Vagina (tissue), 2 donors: ENCODE measurements at regions not wholly inside any gene's neighbourhood (a gene's known extent, or its start where the extent isn't known, plus 50 kb on each side); places are given as distances from the start of the nearest gene placed in this dataset.
"Not testable (repeated sequence)": the region's sequence is repeated elsewhere in the genome, so short reads cannot be mapped to it uniquely, and the experiment has no call there.

Experiments used
- DNase-seq, 2 donors: peaks; one replicate each; pipeline ENCODE4 v3.0.0-alpha.2; 2017; ENCODE audit errors: extremely low spot score in 2 of 2
- H3K27ac ChIP-seq: fragments of 200-600 bp; sonication (generic); one replicate; pipeline ENCODE4 v1.5.1; 2019
- H3K27me3 ChIP-seq: fragments of 200-600 bp; sonication (generic); one replicate; pipeline ENCODE4 v1.5.1; 2019
- H3K36me3 ChIP-seq, 2 donors: fragments of 200-600 bp; sonication (generic); one replicate each; pipeline ENCODE4 v1.5.1; 2017 to 2019
- H3K4me1 ChIP-seq: fragments of 200-600 bp; sonication (generic); one replicate; pipeline ENCODE4 v1.5.1; 2019
- H3K4me3 ChIP-seq, 2 donors: fragments of 200-600 bp; sonication (generic); 1 replicate in 1 of 2; 2 replicates in 1 of 2; pipeline ENCODE4 v1.5.1; 2016 to 2019
- H3K9me3 ChIP-seq: fragments of 200-600 bp; sonication (generic); one replicate; pipeline ENCODE4 v1.5.1; 2019
- POLR2A ChIP-seq, 2 donors: fragments of 450-650 bp; IDR thresholded peaks; one replicate each; pipeline ENCODE4 v1.6.1; 2017; ENCODE audit warnings: antibody characterized with exemption in 2 of 2, mild to moderate bottlenecking in 2 of 2, moderate library complexity in 2 of 2
- POLR2AphosphoS5 ChIP-seq, 2 donors: sonication (generic); formaldehyde crosslinking; IDR thresholded peaks; one replicate each; pipeline ENCODE4 v1.9.0; 2017; ENCODE audit warnings: antibody characterized with exemption in 2 of 2, mild to moderate bottlenecking in 2 of 2, low read depth in 1 of 2; ENCODE audit not compliant: insufficient read depth in 1 of 2
- intact Hi-C: fragments of 100-400 bp; cut with DNase I; formaldehyde crosslinking; loops from one replicate; pipeline ENCODE4 v1.15.1; 2023
- TF ChIP-seq, protein P1 (sequence below), 3 experiments: fragments of 450-650 bp in 2 of 3; fragments of 200-600 bp in 1 of 3; sonication (generic) in 1 of 3; IDR thresholded peaks; one replicate each; pipeline ENCODE4 v1.5.1; 2017 to 2019; ENCODE audit warnings: antibody characterized with exemption in 3 of 3, mild to moderate bottlenecking in 2 of 3, moderate library complexity in 2 of 3

DNA sequence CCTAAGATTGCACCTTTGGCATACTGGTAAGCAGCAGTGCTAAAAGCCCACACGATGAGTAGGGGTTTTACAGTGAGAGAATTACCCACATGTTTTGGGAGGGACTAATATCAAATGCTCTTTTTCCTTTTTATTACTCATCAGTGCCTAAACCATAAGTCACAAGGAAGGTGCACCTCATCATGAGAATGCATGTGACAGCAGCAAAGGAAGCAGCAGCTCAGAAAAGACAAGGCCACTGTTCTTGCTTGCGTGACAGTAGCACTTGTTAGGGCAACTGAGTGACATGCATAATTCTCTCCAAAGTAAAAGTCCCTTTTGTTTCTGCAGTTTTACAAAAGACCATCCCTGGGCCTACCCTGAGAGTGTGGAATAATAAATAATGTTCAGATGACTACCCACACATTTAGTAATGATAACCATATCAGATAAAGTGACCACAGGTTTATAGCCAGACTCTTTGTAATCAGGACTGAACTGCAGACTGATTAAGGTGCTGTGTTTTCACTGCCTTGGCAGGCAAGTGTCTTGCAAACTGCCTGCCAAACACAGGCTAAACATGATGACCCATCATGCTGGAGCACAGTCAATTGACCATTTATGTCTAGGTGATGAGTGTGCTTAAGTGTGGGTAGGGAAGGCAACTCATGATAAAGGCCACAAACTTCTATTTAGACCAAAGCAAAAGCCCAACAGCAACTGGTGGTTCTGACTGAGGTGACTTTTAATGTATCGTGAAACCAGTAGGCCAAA lies 1751.4 kb downstream of the TP53TG3F start:
- Histone ChIP-seq H3K36me3 (no peaks in the 10 kb centered on the region), H3K27me3 (no peaks in the 10 kb centered on the region), H3K4me1 (no peaks in the 10 kb centered on the region), H3K9me3 (no peaks in the 10 kb centered on the region), H3K4me3 (no peak overlapping the region), H3K27ac (no peak overlapping the region)
- peak in 1 of 2 donors; percentile 14 for TF ChIP-seq POLR2AphosphoS5 (IDR thresholded peaks at IDR 0.05; ENCODE audit: insufficient read depth in 1 of 2, low read depth in 1 of 2)
- TF ChIP-seq, protein P1, sequence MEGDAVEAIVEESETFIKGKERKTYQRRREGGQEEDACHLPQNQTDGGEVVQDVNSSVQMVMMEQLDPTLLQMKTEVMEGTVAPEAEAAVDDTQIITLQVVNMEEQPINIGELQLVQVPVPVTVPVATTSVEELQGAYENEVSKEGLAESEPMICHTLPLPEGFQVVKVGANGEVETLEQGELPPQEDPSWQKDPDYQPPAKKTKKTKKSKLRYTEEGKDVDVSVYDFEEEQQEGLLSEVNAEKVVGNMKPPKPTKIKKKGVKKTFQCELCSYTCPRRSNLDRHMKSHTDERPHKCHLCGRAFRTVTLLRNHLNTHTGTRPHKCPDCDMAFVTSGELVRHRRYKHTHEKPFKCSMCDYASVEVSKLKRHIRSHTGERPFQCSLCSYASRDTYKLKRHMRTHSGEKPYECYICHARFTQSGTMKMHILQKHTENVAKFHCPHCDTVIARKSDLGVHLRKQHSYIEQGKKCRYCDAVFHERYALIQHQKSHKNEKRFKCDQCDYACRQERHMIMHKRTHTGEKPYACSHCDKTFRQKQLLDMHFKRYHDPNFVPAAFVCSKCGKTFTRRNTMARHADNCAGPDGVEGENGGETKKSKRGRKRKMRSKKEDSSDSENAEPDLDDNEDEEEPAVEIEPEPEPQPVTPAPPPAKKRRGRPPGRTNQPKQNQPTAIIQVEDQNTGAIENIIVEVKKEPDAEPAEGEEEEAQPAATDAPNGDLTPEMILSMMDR (IDR thresholded peaks at IDR 0.05) = no peak
- intact Hi-C loops = no loop called here
- peak in 1 of 2 donors; percentile 61 for DNase-seq

DNA sequence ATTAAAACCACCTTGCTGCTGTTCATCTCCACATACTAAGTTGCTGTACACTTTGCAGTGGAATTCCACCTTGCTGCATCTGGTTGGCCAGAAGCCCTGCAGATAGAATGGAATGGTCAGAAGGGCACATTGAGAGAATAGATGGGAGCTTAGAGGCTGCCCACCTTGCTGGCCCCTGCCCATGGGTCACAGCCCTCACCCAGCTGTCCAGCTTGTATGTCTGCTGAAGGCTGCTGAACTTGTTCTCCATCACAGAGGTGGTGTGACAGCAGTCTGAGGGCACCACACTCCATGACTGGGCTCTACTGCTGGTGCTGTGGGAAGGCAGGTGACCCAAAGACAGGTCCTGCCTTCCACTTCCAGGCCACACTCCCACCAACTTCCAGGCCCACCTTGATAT lies 1755.4 kb downstream of the TP53TG3F start:
- no peak overlapping the region for H3K27ac ChIP-seq
- TF ChIP-seq, protein P1 (IDR thresholded peaks at IDR 0.05) = no peak
- TF ChIP-seq POLR2A (IDR thresholded peaks at IDR 0.05) (no peak), POLR2AphosphoS5 (IDR thresholded peaks at IDR 0.05; ENCODE audit: insufficient read depth in 1 of 2, low read depth in 1 of 2) (no peak)
- no peaks in the 10 kb centered on the region for H3K27me3 ChIP-seq
- H3K9me3 ChIP-seq = no peaks in the 10 kb centered on the region
- H3K36me3 ChIP-seq = no peaks in the 10 kb centered on the region
- no peak overlapping the region for H3K4me3 ChIP-seq
- intact Hi-C loops = no loop called here
- no peaks in the 10 kb centered on the region for H3K4me1 ChIP-seq
- DNase-seq = peak in 1 of 2 donors; percentile 46

DNA sequence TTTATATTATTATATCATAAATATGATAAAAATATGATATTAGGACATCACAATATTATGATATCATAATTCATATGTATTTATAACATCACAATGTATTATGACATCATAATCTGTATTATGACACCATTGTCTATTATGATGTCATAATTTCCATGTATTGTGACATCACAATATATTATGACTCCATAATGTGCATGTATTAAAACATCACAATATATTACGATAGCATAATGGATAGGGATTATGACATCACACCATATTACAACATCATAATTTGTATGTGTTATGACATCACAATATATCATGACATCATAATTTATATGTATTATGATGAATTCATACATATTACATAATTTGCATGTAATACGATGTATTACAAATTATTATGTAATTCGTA lies 1755.9 kb downstream of the TP53TG3F start:
- Histone ChIP-seq H3K4me3 (no peak overlapping the region), H3K27ac (no peak overlapping the region), H3K36me3 (no peaks in the 10 kb centered on the region), H3K9me3 (no peaks in the 10 kb centered on the region), H3K4me1 (no peaks in the 10 kb centered on the region), H3K27me3 (no peaks in the 10 kb centered on the region)
- intact Hi-C loops = no loop called here
- no peak for DNase-seq
- TF ChIP-seq POLR2AphosphoS5 (IDR thresholded peaks at IDR 0.05; ENCODE audit: insufficient read depth in 1 of 2, low read depth in 1 of 2) = no peak
- no peak for TF ChIP-seq POLR2A (IDR thresholded peaks at IDR 0.05)
- TF ChIP-seq, protein P1 (IDR thresholded peaks at IDR 0.05) = no peak

DNA sequence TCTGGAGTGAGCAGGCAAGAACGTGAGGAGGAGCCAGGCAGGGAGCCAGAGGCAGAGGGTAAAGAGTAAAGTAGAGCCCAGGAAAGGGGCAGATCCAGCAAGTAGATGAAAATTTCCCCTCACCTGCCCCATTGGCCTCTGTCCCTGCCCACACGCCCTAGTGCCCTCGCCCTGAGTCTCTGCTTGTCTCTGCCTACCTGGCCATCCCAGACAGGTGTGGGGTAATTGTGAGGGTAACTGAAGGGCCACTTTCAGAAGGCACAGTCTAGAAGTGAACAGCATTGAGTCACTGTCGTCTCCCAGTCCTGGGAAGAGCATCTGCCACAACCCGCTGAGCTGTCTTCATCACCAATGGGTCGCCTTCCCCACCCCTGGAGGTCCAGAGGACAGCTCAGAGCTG lies 1756.8 kb downstream of the TP53TG3F start:
- H3K4me3 ChIP-seq, H3K4me1 ChIP-seq, H3K27ac ChIP-seq, H3K27me3 ChIP-seq, H3K36me3 ChIP-seq, intact Hi-C loops, H3K9me3 ChIP-seq: not testable (repeated sequence)
- DNase-seq = peak in 1 of 2 donors; percentile 72

DNA sequence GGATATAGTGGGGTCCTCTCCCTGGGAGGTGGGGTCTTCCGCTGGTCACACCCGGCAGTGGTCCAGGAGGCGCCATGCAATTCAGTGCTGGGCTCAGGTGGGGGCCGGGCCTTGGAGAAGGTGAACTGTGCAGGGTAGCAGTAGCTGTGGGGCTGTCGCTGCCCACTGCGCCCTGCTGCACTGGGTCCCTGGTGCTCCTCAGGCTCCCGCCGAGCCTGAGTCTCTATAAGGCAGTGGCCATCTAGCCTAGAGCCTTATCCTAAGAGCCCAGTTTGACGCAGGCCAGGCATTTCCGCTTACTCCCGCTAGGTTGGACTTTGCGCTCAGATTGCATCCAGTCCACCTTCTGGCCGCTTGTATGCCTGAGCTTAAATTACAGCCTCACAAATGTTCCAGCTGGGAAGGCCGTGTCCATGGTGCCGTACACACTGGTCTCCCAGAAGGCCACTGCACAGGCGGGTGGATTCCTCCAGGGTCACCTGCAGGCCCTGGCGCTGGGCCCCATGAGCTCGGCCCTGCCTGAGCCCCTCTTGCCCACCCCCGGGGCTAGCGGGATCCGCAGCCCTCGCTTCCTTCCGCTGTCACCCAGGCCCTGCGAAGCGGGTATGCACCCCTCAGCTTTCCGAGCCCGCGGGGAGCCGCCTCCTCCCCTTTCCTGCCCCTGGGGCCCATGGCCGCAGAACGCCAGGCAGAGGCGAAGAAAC lies 1762.2 kb downstream of the TP53TG3F start:
- no peak for DNase-seq
- H3K27ac ChIP-seq = no peak overlapping the region
- no peaks in the 10 kb centered on the region for H3K9me3 ChIP-seq
- no peak for TF ChIP-seq POLR2A (IDR thresholded peaks at IDR 0.05)
- TF ChIP-seq, protein P1 (IDR thresholded peaks at IDR 0.05) = no peak
- TF ChIP-seq POLR2AphosphoS5 (IDR thresholded peaks at IDR 0.05; ENCODE audit: insufficient read depth in 1 of 2, low read depth in 1 of 2) = no peak
- no peaks in the 10 kb centered on the region for H3K27me3 ChIP-seq
- intact Hi-C loops = no loop called here
- no peak overlapping the region for H3K4me3 ChIP-seq
- H3K4me1 ChIP-seq = no peaks in the 10 kb centered on the region
- H3K36me3 ChIP-seq = no peaks in the 10 kb centered on the region
